Common myeloid progenitor, CD34-positive (primary cell): ENCODE measurements at regions not wholly inside any gene's neighbourhood (a gene's known extent, or its start where the extent isn't known, plus 50 kb on each side); places are given as distances from the start of the nearest gene placed in this dataset.
A peak's percentile ranks its signal among the peaks of the same experiment; 100 is the strongest.

Source experiments
- CTCF ChIA-PET: fragments of 350-600 bp; sonication (Branson Sonifier 250); formaldehyde crosslinking; loops from one replicate; lab custom pipeline; 2021; ENCODE audit warnings: antibody characterized with exemption; lab: Charles Lee
- POLR2A ChIA-PET: fragments of 350-600 bp; sonication (Branson Sonifier 250); formaldehyde crosslinking; loops from one replicate; lab custom pipeline; 2021; ENCODE audit warnings: antibody characterized with exemption; lab: Charles Lee
- DNase-seq, 3 donors: peaks; one replicate each; pipeline versions ENCODE4 v3.0.0 to v3.0.0-alpha.2; 2013
- H3K27ac ChIP-seq, 2 experiments: 1 replicate in 1 of 2; 2 replicates in 1 of 2; pipeline ENCODE4 v1.7.0; 2013; ENCODE audit warnings: inconsistent platforms in 2 of 2, low read length in 2 of 2, mild to moderate bottlenecking in 2 of 2, low read depth in 1 of 2, moderate library complexity in 1 of 2; ENCODE audit not compliant: severe bottlenecking in 2 of 2, insufficient read depth in 1 of 2, poor library complexity in 1 of 2
- H3K27me3 ChIP-seq, 5 experiments: replicated peaks in 2 of 5; 1 replicate in 3 of 5; 2 replicates in 2 of 5; pipeline versions ENCODE4 v1.6.1 to v1.7.0; 2013; ENCODE audit warnings: low read length in 4 of 5, mild to moderate bottlenecking in 2 of 5, moderate library complexity in 2 of 5, inconsistent platforms in 1 of 5; ENCODE audit not compliant: insufficient read depth in 5 of 5, control insufficient read depth in 4 of 5
- H3K36me3 ChIP-seq, 4 experiments: 1 replicate in 2 of 4; 2 replicates in 2 of 4; pipeline versions ENCODE4 v1.6.1 to v1.7.0; 2013; ENCODE audit warnings: low read length in 3 of 4, control low read depth in 1 of 4, mild to moderate bottlenecking in 1 of 4; ENCODE audit not compliant: control insufficient read depth in 4 of 4, insufficient read depth in 4 of 4
- H3K4me1 ChIP-seq, 4 experiments: 1 replicate in 3 of 4; 2 replicates in 1 of 4; pipeline versions ENCODE4 v1.6.1 to v1.7.1; 2013; ENCODE audit warnings: low read length in 3 of 4, mild to moderate bottlenecking in 3 of 4, control low read depth in 1 of 4, inconsistent platforms in 1 of 4, moderate library complexity in 1 of 4; ENCODE audit not compliant: control insufficient read depth in 4 of 4, insufficient read depth in 4 of 4; ENCODE audit errors: control extremely low read depth in 1 of 4
- H3K4me3 ChIP-seq, 7 experiments: 1 replicate in 4 of 7; 2 replicates in 3 of 7; pipeline versions ENCODE4 v1.5.1 to v1.7.0; 2013; ENCODE audit warnings: mild to moderate bottlenecking in 7 of 7, low read length in 6 of 7, moderate library complexity in 6 of 7, inconsistent platforms in 2 of 7, low read depth in 2 of 7, control low read depth in 1 of 7; ENCODE audit not compliant: insufficient read depth in 4 of 7, control insufficient read depth in 1 of 7; ENCODE audit errors: extremely low read depth in 1 of 7
- H3K9me3 ChIP-seq, 5 experiments: 1 replicate in 4 of 5; 2 replicates in 1 of 5; pipeline versions ENCODE4 v1.6.1 to v1.7.1; 2013; ENCODE audit warnings: low read length in 4 of 5, mild to moderate bottlenecking in 2 of 5, inconsistent platforms in 1 of 5, low read depth in 1 of 5, moderate library complexity in 1 of 5; ENCODE audit not compliant: control insufficient read depth in 4 of 5, insufficient read depth in 2 of 5; ENCODE audit errors: control extremely low read depth in 1 of 5
- WGBS: methylation state at CpG from one replicate; pipeline ENCODE4 v1.1.5; 2013; ENCODE audit not compliant: insufficient coverage; 5-methylcytosine and 5-hydroxymethylcytosine counted together

DNA sequence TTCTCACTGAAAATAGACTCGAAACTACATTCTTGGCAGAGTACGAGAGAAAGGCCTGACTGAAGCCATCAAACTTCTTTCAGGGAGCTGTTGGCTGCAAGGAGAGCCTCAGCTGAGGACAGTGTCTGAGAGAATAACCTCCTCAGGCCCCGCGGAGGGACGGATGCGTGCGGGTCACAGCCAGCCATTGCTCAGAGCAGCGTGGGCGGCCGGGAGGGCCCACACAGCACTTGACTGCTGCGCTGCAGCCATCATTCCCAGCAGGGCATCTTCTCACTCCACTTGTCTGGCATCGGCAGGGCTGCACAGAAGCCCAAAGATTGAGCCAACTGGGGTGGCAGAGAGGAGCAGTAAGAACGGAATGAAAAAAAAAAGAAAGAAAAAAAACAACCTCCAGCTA, 113.5 kb downstream of the XCL2 start:
- no peaks in the 10 kb centered on the region for H3K27me3 ChIP-seq
- H3K4me1 ChIP-seq = peaks cover 0 to 4% (median 0%) of the 10 kb centered on the region in 4 experiments
- H3K4me3 ChIP-seq = no peak overlapping the region
- no peaks in the 10 kb centered on the region for H3K9me3 ChIP-seq
- CTCF ChIA-PET = no interaction called here
- no peak overlapping the region for H3K27ac ChIP-seq
- DNase-seq = no peak
- WGBS = 95% methylated on average over 12 of the region's 13 CpGs
- no peaks in the 10 kb centered on the region for H3K36me3 ChIP-seq
- POLR2A ChIA-PET = no interaction called here

GRCh38 chr1:168428063-168428731, 115.6 kb downstream of the XCL2 start:
- POLR2A ChIA-PET = no interaction called here
- no peaks in the 10 kb centered on the region for H3K27me3 ChIP-seq

DNA sequence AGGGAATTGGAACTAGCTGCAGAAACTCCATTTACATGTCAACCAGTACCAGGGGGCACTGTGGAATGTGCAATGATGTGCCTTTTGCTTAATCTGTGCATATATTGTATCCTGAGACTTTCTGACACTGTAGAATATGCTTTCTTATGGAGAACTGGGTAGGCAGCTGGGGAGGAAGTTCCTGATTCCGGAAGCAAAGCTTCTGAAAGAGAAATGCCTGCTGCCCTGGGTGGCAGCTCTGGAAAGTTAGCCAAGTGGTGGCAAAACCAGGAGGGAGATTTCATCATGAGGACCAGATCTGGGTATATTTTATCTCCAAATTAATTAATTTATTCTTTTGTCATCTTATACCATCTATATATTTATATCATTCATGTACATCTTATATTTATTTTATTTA, 116.7 kb downstream of the XCL2 start:
- 0% methylated on average over 1 of the region's 1 CpG for WGBS
- Histone ChIP-seq H3K4me1 (peaks cover 0 to 4% (median 0%) of the 10 kb centered on the region in 4 experiments), H3K27me3 (no peaks in the 10 kb centered on the region), H3K9me3 (no peaks in the 10 kb centered on the region), H3K36me3 (no peaks in the 10 kb centered on the region), H3K27ac (no peak overlapping the region), H3K4me3 (no peak overlapping the region)
- ChIA-PET CTCF (interaction anchor here (0.9 kb wide), 1 partner anchor 12 kb away, joined by 3 read pairs; no protein-coding TSS in a partner anchor), POLR2A (interaction anchor here (0.6 kb wide), 1 partner anchor 1079 kb away, joined by 4 read pairs; no protein-coding TSS in a partner anchor)
- DNase-seq = no peak

More at GRCh38 chr1:168428063-168428731, 115.6 kb downstream of the XCL2 start:
- Histone ChIP-seq H3K36me3 (no peaks in the 10 kb centered on the region), H3K4me1 (peaks cover 0 to 4% (median 0%) of the 10 kb centered on the region in 4 experiments), H3K27ac (no peak overlapping the region), H3K4me3 (no peak overlapping the region), H3K9me3 (no peaks in the 10 kb centered on the region)
- DNase-seq = no peak
- 97% methylated on average over 3 of the region's 4 CpGs for WGBS
- CTCF ChIA-PET = interaction anchor here (1.0 kb wide), 1 partner anchor 11 kb away, joined by 3 read pairs; no protein-coding TSS in a partner anchor

- peaks cover 0 to 4% (median 0%) of the 10 kb centered on the region in 4 experiments for H3K4me1 ChIP-seq
- no peak overlapping the region for H3K4me3 ChIP-seq
- H3K27ac ChIP-seq = no peak overlapping the region
- H3K9me3 ChIP-seq = no peaks in the 10 kb centered on the region
- 100% methylated on average over 2 of the region's 2 CpGs for WGBS
- H3K27me3 ChIP-seq = no peaks in the 10 kb centered on the region
- ChIA-PET CTCF (interaction anchor here (1.9 kb wide), 1 partner anchor 9 kb away, joined by 6 read pairs; no protein-coding TSS in a partner anchor), POLR2A (no interaction called here)
- no peaks in the 10 kb centered on the region for H3K36me3 ChIP-seq
- DNase-seq = no peak
These were observed 119.5 kb downstream of the XCL2 start for GRCh38 chr1:168424281-168424680.

DNA sequence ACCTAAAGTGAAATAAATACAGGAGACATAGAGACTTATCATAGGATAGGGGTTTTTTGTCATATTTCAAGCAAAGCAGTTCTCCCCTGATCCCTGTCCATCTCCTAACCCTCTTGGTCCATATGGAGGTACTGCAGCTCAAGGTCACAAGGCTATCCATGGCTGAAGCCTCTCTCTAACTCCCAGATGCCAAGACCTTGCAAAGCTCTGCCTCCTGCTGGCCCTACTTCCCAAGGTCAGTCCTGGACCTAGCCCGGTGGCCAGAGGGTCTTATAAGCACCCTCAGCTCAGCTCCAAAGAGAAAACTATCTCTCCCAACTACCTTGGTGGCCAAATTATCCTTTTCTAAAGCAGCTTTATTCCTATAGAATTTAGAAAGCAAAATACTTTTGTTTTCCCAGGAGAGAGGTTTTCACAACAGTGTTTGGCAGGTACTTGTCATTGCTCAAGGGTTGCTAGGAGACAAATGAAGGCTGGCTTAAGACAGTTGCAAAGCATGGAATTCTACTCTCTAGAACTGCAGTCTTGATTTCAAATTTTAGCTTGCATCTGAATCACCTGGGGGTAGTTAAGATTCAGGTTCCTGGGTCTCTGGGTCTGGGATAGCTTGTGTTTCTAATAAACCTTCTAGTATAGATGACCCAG, 121.5 kb downstream of the XCL2 start:
- no peak overlapping the region for H3K4me3 ChIP-seq
- H3K27ac ChIP-seq = no peak overlapping the region
- no peaks in the 10 kb centered on the region for H3K9me3 ChIP-seq
- H3K36me3 ChIP-seq = no peaks in the 10 kb centered on the region
- H3K27me3 ChIP-seq = no peaks in the 10 kb centered on the region
- no peak for DNase-seq
- peaks cover 0 to 4% (median 0%) of the 10 kb centered on the region in 4 experiments for H3K4me1 ChIP-seq
- POLR2A ChIA-PET = interaction anchor here (0.6 kb wide), 1 partner anchor 12 kb away, joined by 3 read pairs; no protein-coding TSS in a partner anchor
- 78% methylated on average over 1 of the region's 1 CpG for WGBS
- CTCF ChIA-PET = interaction anchor here (0.9 to 2.7 kb wide), 6 partner anchors 11 to 130 kb away, joined by 3 to 8 read pairs (median 3); no protein-coding TSS in a partner anchor

GRCh38 chr1:168421399-168422004, 122.3 kb downstream of the XCL2 start:
- CTCF ChIA-PET = interaction anchor here (1.4 to 2.7 kb wide), 3 partner anchors 12 to 18 kb away, joined by 3 to 8 read pairs (median 3); no protein-coding TSS in a partner anchor
- no peak overlapping the region for H3K27ac ChIP-seq
- H3K36me3 ChIP-seq = no peaks in the 10 kb centered on the region
- H3K4me1 ChIP-seq = no peaks in the 10 kb centered on the region
- H3K4me3 ChIP-seq = no peak overlapping the region
- H3K9me3 ChIP-seq = no peaks in the 10 kb centered on the region
- no peaks in the 10 kb centered on the region for H3K27me3 ChIP-seq
- 100% methylated on average over 1 of the region's 3 CpGs for WGBS
- peak in 2 of 3 donors; percentile 17 to 21 for DNase-seq
- POLR2A ChIA-PET = no interaction called here
